ENCODE measurements at regions not wholly inside any gene's neighbourhood (a gene's known extent, or its start where the extent isn't known, plus 50 kb on each side); places are given as distances from the start of the nearest gene placed in this dataset.

DNA sequence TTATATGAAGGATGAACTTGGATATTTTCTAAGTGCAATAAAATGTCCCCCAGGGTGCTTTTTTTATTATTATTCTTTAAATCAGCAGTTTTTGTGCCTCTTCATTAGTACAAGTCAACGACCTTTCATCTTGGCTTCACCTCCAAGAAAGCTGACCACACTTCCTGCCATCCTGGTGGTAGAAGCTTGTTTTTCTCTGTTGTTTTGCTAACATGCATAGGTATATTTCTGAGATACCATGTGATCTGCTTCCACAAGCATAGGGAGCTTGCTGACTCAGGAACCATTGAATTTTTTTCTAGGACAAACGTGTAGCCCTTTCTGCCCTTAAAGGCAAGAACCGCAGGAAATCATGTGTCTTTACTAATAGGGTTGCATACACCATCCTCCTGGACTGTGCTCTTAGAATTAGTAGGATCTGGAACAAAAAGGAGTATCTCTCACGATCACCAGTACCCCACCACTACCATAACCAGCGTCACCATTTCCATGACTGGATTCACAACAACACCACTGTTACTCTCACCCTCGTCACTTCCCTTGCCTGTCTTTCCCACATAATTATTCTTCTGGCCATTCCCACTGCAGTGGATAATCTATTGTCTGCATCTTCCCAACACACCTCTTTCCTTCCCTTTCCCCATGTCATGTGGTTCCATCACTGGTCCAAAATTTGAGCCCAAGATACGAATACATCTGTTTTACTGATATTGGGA lies 207.1 kb downstream of the MAFB start:
- TF ChIP-seq, protein P1, sequence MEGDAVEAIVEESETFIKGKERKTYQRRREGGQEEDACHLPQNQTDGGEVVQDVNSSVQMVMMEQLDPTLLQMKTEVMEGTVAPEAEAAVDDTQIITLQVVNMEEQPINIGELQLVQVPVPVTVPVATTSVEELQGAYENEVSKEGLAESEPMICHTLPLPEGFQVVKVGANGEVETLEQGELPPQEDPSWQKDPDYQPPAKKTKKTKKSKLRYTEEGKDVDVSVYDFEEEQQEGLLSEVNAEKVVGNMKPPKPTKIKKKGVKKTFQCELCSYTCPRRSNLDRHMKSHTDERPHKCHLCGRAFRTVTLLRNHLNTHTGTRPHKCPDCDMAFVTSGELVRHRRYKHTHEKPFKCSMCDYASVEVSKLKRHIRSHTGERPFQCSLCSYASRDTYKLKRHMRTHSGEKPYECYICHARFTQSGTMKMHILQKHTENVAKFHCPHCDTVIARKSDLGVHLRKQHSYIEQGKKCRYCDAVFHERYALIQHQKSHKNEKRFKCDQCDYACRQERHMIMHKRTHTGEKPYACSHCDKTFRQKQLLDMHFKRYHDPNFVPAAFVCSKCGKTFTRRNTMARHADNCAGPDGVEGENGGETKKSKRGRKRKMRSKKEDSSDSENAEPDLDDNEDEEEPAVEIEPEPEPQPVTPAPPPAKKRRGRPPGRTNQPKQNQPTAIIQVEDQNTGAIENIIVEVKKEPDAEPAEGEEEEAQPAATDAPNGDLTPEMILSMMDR (IDR thresholded peaks at IDR 0.05): no peak
- TF ChIP-seq EP300 (IDR thresholded peaks at IDR 0.05) (no peak), POLR2A (IDR thresholded peaks at IDR 0.05) (no peak), POLR2AphosphoS5 (IDR thresholded peaks at IDR 0.05) (no peak)

All from sigmoid colon (tissue), 4 donors.